ENCODE measurements at regions not wholly inside any gene's neighbourhood (a gene's known extent, or its start where the extent isn't known, plus 50 kb on each side); places are given as distances from the start of the nearest gene placed in this dataset.
A peak's percentile ranks its signal among the peaks of the same experiment; 100 is the strongest.

- no peak overlapping the region for H3K4me3 ChIP-seq (ENCODE audit: low read depth, low read length)
- in situ Hi-C loops (cut with HindIII; ENCODE audit: low sequenced_read_pairs): no loop called here
- DNase-seq (ENCODE audit: low read depth, low spot score): no peak
- no peak for TF ChIP-seq CTCF (IDR thresholded peaks at IDR 0.05; ENCODE audit: low read depth, low read length)
These were observed 144.9 kb upstream of the RGS17 start for GRCh38 chr6:153275997-153276396.

GRCh38 chr6:153272201-153272980 lies 141.3 kb upstream of the RGS17 start:
- TF ChIP-seq CTCF (IDR thresholded peaks at IDR 0.05; ENCODE audit: low read depth, low read length): no peak
- in situ Hi-C loops (cut with HindIII; ENCODE audit: low sequenced_read_pairs): no loop called here
- H3K4me3 ChIP-seq (ENCODE audit: low read depth, low read length): no peak overlapping the region
- DNase-seq (ENCODE audit: low read depth, low spot score): no peak

- DNase-seq (ENCODE audit: low read depth, low spot score): no peak
- no peak overlapping the region for H3K4me3 ChIP-seq (ENCODE audit: low read depth, low read length)
- no peak for TF ChIP-seq CTCF (IDR thresholded peaks at IDR 0.05; ENCODE audit: low read depth, low read length)
- in situ Hi-C loops (cut with HindIII; ENCODE audit: low sequenced_read_pairs): no loop called here
These were observed 132.4 kb upstream of the RGS17 start for GRCh38 chr6:153263489-153263888.

- in situ Hi-C loops (cut with HindIII; ENCODE audit: low sequenced_read_pairs): no loop called here
- no peak for DNase-seq (ENCODE audit: low read depth, low spot score)
- TF ChIP-seq CTCF (IDR thresholded peaks at IDR 0.05; ENCODE audit: low read depth, low read length): no peak
- H3K4me3 ChIP-seq (ENCODE audit: low read depth, low read length): no peak overlapping the region
These were observed 120.2 kb upstream of the RGS17 start for GRCh38 chr6:153251326-153251725.

- no peak for DNase-seq (ENCODE audit: low read depth, low spot score)
- TF ChIP-seq CTCF (IDR thresholded peaks at IDR 0.05; ENCODE audit: low read depth, low read length): no peak
- in situ Hi-C loops (cut with HindIII; ENCODE audit: low sequenced_read_pairs): no loop called here
- no peak overlapping the region for H3K4me3 ChIP-seq (ENCODE audit: low read depth, low read length)
These were observed 106.6 kb upstream of the RGS17 start for GRCh38 chr6:153237670-153238069.

- in situ Hi-C loops (cut with HindIII; ENCODE audit: low sequenced_read_pairs): no loop called here
- TF ChIP-seq CTCF (IDR thresholded peaks at IDR 0.05; ENCODE audit: low read depth, low read length): peak; percentile 98
- peak; percentile 55 for DNase-seq (ENCODE audit: low read depth, low spot score)
- H3K4me3 ChIP-seq (ENCODE audit: low read depth, low read length): no peak overlapping the region
These were observed 100.1 kb upstream of the RGS17 start for GRCh38 chr6:153231048-153231646.

All from astrocyte of the spinal cord (primary cell).